Heart left ventricle (tissue), 16 donors: ENCODE measurements at regions not wholly inside any gene's neighbourhood (a gene's known extent, or its start where the extent isn't known, plus 50 kb on each side); places are given as distances from the start of the nearest gene placed in this dataset.

Experiments
- ATAC-seq, 4 donors: fragments of 200-7000 bp; cut with Tn5 transposase; one replicate each; pipeline ENCODE4 v1.9.1; 2020 to 2022; ENCODE audit warnings: moderate library complexity in 4 of 4, mild to moderate bottlenecking in 3 of 4, moderate number of reproducible peaks in 1 of 4
- DNase-seq, 5 donors: peaks; one replicate each; pipeline ENCODE4 v3.0.0-alpha.2; 2020
- H3K27ac ChIP-seq, 12 donors: fragments of 200-600 bp; sonication (generic) in 4 of 12; one replicate each; pipeline versions ENCODE4 v1.5.0 to v1.8.0; 2016 to 2022; ENCODE audit warnings: mild to moderate bottlenecking in 2 of 12
- H3K27me3 ChIP-seq, 9 donors: fragments of 200-600 bp; sonication (generic) in 2 of 9; one replicate each; pipeline versions ENCODE4 v1.5.1 to v1.8.0; 2016 to 2022; ENCODE audit warnings: mild to moderate bottlenecking in 3 of 9
- H3K36me3 ChIP-seq, 9 donors: fragments of 200-600 bp; sonication (generic) in 2 of 9; one replicate each; pipeline versions ENCODE4 v1.5.0 to v1.8.0; 2018 to 2022; ENCODE audit warnings: mild to moderate bottlenecking in 2 of 9
- H3K4me1 ChIP-seq, 12 donors: fragments of 200-600 bp; sonication (generic) in 4 of 12; one replicate each; pipeline versions ENCODE4 v1.5.0 to v1.8.0; 2016 to 2022; ENCODE audit warnings: mild to moderate bottlenecking in 3 of 12
- H3K4me3 ChIP-seq, 12 donors: fragments of 200-600 bp; sonication (generic) in 4 of 12; one replicate each; pipeline versions ENCODE4 v1.5.0 to v1.8.0; 2017 to 2022; ENCODE audit warnings: mild to moderate bottlenecking in 9 of 12, moderate library complexity in 4 of 12
- H3K9me3 ChIP-seq, 12 donors: fragments of 200-600 bp; sonication (generic) in 4 of 12; one replicate each; pipeline versions ENCODE4 v1.5.0 to v1.8.0; 2016 to 2022; ENCODE audit warnings: mild to moderate bottlenecking in 1 of 12
- CTCF ChIP-seq, 12 donors: fragments of 200-600 bp; sonication (generic) in 4 of 12; IDR thresholded peaks; one replicate each; pipeline versions ENCODE4 v1.5.0 to v1.8.0; 2018 to 2022; ENCODE audit warnings: antibody characterized with exemption in 12 of 12, mild to moderate bottlenecking in 5 of 12
- POLR2A ChIP-seq, 2 donors: fragments of 450-650 bp; IDR thresholded peaks; one replicate each; pipeline ENCODE4 v1.6.1; 2017; ENCODE audit warnings: antibody characterized with exemption in 2 of 2, mild to moderate bottlenecking in 2 of 2, moderate library complexity in 2 of 2
- WGBS, 4 donors: extraction: QIAGEN DNeasy Blood & Tissue Kit in 2 of 4; methylation state at CpG; one replicate each; pipeline versions ENCODE4 v1.1.5 to v1.1.7; 2013 to 2018; 5-methylcytosine and 5-hydroxymethylcytosine counted together
- intact Hi-C, 10 donors: fragments of 100-400 bp; cut with DNase I; formaldehyde crosslinking; loops; one replicate each; pipeline versions ENCODE4 v1.11.1 to v1.14.2; 2022
- donor health status: ischemic (EF 13 %, LVEDD 7.1; RV severe dilation, severe dysfunction).
- donor health status: healthy with polysubstance abuse.
- donor health status: DM: no; HTN: yes; CAD: no.
- donor health status: DM: no; HTN: no; CAD: no.
- donor health status: ischemic (EF 25% LVEDD 6.9; RV normal size, moderate dysfunction).
- donor health status: ischemic (EF 25% LVEDD 5.7; RV mildly dilated, moderate dysfunction).
- donor health status: healthy.
- donor health status: DM: yes; HTN: yes; CAD: no.
- donor health status: ischemic (EF 35%, LVEDD 5.7; RV mildly dilated, moderate dysfunction).
- donor health status: nonischemic (EF 11% LVEDD 7.7; RV severe dilation, severe dysfunction).
- donor health status: DM: yes; HTN: yes; CAD: no.
- donor health status: PGD.
- donor health status: ischemic (EF 29% LVEDD 5.4; RV normal size, mild dysfunction).
- donor health status: nonischemic (EF 23%, LVEDD 6.1; RV moderate dilation, normal function).

DNA sequence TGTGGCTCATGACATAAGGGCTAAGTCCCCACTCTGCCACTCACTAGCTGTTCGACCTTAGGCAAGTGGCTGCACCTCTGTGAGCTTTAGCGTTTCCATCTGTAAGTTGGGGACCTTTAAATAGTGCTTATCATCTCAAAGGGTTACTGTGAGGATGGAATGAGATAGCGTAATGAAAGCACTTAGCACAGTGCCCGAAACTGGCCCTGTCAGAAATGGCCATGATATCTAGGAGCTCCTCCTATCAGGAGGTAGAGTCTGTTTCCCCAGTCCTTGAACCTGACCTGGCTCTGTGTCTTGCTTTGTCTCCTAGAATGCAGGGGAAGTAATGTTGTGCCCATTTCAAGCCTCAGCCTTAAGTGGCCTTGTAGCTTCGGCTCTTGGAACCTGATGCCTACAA lies 211.0 kb downstream of the RBM19 start:
- TF ChIP-seq CTCF (IDR thresholded peaks at IDR 0.05) (no peak), POLR2A (IDR thresholded peaks at IDR 0.05) (no peak)
- H3K4me3 ChIP-seq: no peak overlapping the region
- WGBS, 4 donors: 37 to 48% (median 43%) methylated on average over 4 to 5 of the region's 5 CpGs
- no peaks in the 10 kb centered on the region for H3K4me1 ChIP-seq
- DNase-seq (no peak), ATAC-seq (no peak)
- H3K27ac ChIP-seq: no peak overlapping the region
- H3K27me3 ChIP-seq: peaks cover 0 to 44% (median 4%) of the 10 kb centered on the region in 9 donors
- H3K36me3 ChIP-seq: no peaks in the 10 kb centered on the region
- intact Hi-C loops: no loop called here
- peaks cover 0 to 4% (median 0%) of the 10 kb centered on the region in 12 donors for H3K9me3 ChIP-seq

GRCh38 chr12:113751513-113751912 lies 214.6 kb downstream of the RBM19 start:
- Histone ChIP-seq H3K36me3 (no peaks in the 10 kb centered on the region), H3K27ac (no peak overlapping the region), H3K9me3 (no peaks in the 10 kb centered on the region), H3K4me1 (no peaks in the 10 kb centered on the region), H3K4me3 (no peak overlapping the region), H3K27me3 (peaks cover 0 to 43% (median 4%) of the 10 kb centered on the region in 9 donors)
- 72 to 87% (median 85%) methylated on average over 2 of the region's 2 CpGs for WGBS, 4 donors
- DNase-seq (no peak), ATAC-seq (no peak)
- intact Hi-C loops: no loop called here
- no peak for TF ChIP-seq POLR2A (IDR thresholded peaks at IDR 0.05)
- no peak for TF ChIP-seq CTCF (IDR thresholded peaks at IDR 0.05)

DNA sequence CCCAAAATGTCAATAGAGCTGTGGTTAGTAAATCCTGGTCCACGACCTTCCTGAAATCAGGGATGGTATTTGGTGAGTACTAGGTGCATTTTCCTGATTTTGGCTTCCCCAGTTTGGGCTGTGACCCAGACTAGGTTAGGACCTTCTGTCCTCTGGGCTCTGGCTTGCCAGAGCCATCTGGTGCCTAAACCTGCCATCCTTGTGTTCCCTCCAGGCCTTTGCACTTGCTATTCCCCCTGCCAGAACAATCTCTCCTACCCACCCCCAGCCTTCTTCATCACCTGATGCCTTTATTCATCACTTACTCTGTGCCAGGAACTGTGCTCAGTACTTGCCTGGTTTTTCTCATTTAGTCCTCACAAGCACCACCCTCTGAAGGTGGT lies 216.7 kb downstream of the RBM19 start:
- no peaks in the 10 kb centered on the region for H3K36me3 ChIP-seq
- H3K4me1 ChIP-seq: no peaks in the 10 kb centered on the region
- no peak overlapping the region for H3K4me3 ChIP-seq
- intact Hi-C loops: no loop called here
- H3K27ac ChIP-seq: no peak overlapping the region
- no peak for DNase-seq
- H3K9me3 ChIP-seq: no peaks in the 10 kb centered on the region
- H3K27me3 ChIP-seq: peaks cover 0 to 49% (median 0%) of the 10 kb centered on the region in 9 donors
- WGBS, 4 donors: 36 to 56% (median 48%) methylated on average over 1 of the region's 1 CpG
- ATAC-seq: no peak
- no peak for TF ChIP-seq CTCF (IDR thresholded peaks at IDR 0.05)
- no peak for TF ChIP-seq POLR2A (IDR thresholded peaks at IDR 0.05)

- Histone ChIP-seq H3K27ac (no peak overlapping the region), H3K27me3 (peaks cover 0 to 46% (median 0%) of the 10 kb centered on the region in 9 donors)
- intact Hi-C loops: no loop called here
These were observed 217.3 kb downstream of the RBM19 start for GRCh38 chr12:113748707-113749432.

More at GRCh38 chr12:113748707-113749432, 217.3 kb downstream of the RBM19 start:
- no peak for ATAC-seq
- H3K4me1 ChIP-seq: no peaks in the 10 kb centered on the region
- H3K9me3 ChIP-seq: no peaks in the 10 kb centered on the region
- TF ChIP-seq POLR2A (IDR thresholded peaks at IDR 0.05): no peak
- TF ChIP-seq CTCF (IDR thresholded peaks at IDR 0.05): no peak
- no peaks in the 10 kb centered on the region for H3K36me3 ChIP-seq
- no peak overlapping the region for H3K4me3 ChIP-seq
- WGBS, 4 donors: 62 to 73% (median 65%) methylated on average over 1 to 6 of the region's 6 CpGs
- DNase-seq: no peak
